HG02870 (cell line): ENCODE measurements at regions not wholly inside any gene's neighbourhood (a gene's known extent, or its start where the extent isn't known, plus 50 kb on each side); places are given as distances from the start of the nearest gene placed in this dataset.

Source experiments
- ATAC-seq: cut with Tn5 transposase; IDR thresholded peaks from one replicate; pipeline ENCODE4 v1.9.1; 2021; ENCODE audit warnings: mild to moderate bottlenecking, moderate library complexity; ENCODE audit not compliant: unreplicated experiment

DNA sequence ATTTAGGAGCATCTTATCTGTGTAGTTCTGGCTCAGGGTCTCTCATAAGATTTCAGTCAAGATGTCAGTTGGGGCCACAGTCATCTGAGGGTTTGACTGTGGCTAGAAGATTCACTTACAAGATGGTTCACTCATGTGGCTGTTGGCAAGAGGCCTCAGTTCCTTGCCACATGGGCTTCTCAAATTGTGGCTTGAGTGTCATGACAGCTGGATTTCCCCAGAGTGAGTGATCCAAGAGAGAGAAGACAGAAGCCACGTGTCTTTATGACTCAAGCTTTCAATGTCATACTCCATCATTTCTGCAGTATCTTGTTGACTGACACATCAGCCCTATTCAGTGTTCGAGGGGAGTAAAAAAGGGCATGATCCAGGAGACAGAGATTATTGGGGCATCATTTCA, 131.3 kb upstream of the AP1S2 start:
- ATAC-seq = no peak

DNA sequence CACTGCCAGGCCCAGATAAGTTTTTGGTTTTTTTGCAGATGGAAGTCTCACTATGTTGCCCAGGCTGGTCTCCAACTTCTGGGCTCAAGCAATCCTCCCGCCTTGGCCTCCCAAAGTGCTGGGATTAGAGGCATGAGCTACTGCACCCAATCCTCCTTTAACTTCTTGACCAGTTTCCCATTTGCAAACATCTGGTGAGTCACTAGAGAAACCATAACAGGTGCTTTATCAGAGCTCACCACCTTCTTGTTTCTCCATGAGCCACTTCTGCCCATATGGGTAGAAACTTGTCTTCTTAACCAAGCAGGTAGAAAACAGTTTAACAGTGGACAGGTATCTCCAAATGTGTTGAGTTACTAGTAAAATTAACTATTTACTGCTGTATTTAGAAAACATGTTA, 128.4 kb upstream of the AP1S2 start:
- no peak for ATAC-seq

DNA sequence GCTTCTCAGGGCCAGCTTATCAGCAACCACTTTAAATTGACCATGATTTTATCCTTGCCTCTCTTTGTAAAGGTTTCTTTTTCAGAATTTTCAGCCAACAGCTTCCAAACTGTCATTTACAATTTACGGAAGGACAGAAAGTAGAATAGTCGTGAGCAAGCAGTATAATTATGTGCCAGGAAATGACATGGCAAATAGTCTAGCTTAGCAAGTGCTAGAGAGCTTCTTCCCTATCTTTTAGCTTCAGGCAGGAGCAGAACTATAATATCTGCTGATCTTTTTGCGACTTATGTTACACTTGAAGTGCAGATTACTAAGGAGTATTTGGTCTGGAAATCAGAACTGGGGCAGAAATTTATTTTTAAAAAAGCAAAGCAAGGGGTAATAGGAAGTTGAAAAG, 123.0 kb upstream of the AP1S2 start:
- no peak for ATAC-seq

DNA sequence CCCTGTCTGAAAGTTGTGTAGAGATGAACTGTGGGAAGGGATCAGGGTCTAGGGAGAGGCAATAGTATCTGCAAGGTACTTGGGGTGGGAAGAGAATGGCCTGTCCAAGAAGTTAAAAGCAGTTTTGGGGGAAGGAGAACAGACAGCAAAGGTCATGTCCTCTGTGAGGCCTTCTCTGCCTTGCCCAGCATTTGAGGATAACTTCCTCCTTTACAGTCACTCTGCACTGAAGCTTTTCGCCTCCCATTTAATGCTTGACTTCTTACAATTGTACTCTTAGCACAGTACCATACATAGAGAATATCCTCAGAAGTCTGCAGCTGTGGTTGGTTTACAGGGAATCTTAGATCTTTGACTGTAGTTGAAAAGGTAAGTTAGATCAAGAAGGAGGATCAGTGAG, 121.8 kb upstream of the AP1S2 start:
- no peak for ATAC-seq

DNA sequence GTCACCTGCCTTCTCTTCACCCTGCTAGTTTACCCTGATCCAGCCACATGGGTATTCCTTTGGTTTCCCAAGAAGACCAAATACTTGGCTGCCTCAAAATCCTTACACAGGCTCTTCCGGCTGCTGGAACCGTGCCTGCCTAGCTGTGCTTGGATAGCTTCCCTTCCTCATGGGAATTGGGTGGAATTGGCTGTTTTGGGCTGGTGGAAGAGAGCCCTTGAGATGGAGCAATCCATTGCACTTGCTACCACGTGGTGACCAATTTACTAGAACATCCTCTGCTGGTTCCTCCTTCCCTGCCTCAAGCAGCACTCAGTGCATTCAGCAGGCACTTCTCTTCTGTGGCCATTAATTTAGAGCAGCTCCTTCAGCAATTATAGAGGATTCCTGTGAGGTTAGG, 119.3 kb upstream of the AP1S2 start:
- ATAC-seq = no peak

DNA sequence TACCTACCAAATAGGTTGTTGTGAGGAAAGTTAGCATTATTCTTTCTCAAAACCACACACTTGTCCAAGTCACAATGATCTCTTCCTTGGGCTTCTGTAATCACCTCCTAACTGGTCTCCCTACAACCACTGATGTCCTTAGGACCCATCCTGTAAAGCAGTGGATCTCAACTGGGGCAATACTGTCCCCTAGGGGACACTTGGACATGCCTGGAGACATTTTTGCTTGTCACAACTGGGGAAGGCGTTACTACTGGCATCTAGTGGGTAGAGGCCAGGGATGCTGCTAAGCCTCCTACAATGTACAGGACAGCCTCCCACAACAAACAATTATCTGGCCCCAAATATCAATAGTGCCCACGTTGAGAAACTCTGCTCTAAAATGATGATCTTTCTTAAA, 118.7 kb upstream of the AP1S2 start:
- ATAC-seq = no peak

DNA sequence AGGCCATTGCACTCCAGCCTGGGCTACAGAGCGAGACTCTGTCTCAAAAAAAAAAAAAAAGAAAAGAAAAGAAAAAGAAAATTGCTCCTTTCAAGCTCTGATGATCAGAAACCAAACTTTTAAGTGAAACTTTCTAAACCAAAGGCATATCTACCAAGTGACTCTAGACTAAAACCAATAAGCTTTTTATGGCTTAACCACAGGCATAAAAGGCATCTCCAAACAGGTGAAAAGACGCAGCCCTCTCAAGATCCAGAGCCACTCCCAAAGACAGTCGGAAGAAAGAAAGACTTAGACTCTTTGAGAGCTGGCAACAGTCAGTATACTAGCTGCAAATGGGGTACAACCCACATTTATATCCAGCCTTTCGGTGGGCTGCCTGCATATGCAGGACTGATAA, 117.1 kb upstream of the AP1S2 start:
- ATAC-seq = no peak

DNA sequence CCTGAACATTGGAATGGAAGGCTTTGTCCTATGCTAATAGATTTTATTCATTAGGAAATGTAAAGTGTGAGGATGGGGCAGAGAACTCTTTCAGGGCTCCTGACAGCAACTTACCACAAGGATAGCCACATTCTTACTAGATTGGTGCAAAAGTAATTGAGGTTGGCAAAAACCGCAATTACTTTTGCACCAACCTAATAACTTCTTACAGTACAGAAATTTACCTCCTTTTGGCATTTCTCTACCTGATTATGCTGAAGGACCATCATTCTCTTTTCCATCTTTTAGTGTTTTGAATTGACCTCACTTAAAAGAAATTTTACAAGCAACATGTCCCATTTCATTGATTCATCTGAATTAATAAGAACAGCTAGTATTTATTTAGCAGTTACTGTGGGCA, 109.2 kb upstream of the AP1S2 start:
- ATAC-seq = no peak

DNA sequence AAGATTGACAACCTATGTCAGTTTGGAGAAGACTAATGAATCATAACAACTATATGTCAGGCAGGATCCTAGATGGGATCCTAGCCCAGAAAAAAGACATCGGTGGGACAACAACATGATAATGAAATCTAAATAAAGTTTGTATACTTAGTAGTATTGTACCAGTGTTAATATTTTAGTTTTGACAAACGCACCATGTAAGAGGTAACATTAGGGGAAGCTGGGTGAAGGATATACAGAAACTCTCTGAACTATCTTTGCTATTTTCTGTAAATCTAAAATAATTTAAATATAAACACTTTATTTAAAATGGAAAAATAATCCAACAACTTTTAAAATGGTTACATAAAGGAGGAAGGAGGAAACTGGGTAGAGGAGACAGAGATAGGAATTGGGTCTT, 105.6 kb upstream of the AP1S2 start:
- ATAC-seq = no peak

DNA sequence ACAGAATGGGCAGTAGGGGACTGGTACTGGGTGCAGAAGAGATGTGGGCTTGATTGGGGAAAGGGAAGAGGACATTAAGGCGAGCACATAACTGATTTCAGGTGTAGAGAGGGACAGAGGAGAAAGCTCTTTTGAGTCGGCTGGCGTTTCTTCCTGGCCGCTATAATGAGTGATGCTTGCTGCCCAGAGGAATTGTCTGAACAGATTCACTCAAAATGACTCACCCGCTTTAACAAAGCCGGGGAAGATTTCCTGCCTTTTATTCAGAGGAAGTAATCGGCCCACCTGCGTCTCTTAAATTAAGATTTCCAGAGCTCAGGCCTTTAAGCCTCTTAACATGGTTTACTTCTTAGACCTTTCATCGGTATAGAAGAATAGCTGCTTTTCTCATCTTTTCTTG, 102.1 kb upstream of the AP1S2 start:
- no peak for ATAC-seq

DNA sequence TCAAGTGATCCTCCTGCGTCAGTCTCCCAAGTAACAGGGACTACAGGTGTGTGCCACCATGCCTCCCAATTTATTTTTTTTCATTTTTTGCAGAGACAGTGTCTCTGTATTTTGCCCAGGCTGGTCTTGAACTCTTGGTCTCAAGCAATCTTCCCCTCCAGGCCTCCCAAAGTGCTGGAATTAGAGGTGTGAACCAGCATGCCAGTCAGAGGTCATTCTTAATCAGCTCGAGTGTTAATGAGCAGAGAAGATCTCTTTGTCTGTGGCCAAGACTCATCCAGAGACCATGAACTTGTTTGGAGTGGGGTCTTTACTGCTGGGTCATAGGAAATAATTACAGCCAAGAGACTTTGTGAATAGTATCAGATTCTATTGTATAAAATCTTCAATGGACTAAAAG, 99.2 kb upstream of the AP1S2 start:
- ATAC-seq = no peak

DNA sequence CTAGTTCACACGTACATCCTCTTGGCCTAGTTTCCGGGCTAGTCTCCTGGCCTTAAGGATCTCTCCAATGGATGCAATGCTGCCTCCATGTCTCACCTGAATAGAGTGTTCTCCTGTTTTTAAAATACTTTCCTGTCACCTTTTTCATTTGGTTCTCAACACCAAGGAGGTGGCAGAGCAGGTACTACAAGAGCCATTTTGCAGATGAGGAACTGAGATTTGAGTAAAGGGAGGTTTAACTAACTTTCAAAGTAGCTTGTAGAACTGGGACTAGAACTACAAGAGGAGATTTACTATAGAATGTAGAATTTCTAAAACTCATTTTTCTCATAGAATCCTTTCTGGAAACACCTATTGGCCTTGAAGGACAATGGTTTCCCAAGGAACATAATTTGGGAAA, 97.6 kb upstream of the AP1S2 start:
- ATAC-seq = no peak

DNA sequence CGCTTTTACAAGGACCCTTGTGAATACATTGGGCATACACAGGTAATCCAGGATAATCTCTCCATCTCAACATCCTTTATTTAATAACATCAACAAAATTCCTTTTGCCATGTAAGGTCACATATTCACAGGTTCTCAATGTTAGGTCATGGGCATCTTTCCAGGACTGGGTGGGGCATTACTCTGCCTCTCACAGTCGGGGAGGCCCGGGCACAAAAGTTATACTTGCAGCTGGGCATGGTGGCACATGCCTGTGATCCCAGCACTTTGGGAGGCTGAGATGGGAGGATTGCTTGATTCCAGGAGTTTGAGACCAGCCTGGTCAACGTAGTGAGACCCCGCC, 93.7 kb upstream of the AP1S2 start:
- ATAC-seq = no peak

DNA sequence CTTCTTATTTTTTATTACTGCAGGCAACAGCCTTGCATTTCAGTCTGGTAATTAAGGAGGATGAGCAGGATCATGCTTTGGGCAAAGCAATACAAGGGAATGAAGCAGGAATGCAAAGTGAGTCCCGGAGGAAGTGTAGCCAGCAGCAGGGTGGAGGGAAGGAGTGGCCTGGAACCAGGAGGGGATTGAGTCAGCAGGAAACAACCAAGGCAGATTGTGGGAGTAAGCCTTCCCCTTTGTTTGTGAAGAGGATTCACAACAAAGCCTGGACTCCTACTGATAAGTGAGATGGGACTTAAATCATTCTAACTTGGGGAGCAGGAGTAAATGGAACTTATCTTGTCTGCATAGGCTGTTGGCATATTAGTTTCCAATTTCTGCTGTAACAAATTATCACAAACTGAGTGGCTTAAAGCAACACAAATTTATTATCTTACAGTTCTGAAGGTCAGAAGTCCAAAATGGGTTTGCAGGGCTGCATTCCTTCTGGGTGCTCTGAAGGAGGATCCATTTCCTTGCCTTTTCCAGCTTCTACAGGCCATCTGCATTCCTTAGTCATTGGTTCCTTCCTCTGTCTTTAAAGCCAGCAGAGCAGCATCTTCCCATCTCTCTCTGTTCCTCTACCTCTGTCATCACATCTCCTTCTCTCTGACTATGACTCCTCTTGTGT, 93.2 kb upstream of the AP1S2 start:
- ATAC-seq = no peak

DNA sequence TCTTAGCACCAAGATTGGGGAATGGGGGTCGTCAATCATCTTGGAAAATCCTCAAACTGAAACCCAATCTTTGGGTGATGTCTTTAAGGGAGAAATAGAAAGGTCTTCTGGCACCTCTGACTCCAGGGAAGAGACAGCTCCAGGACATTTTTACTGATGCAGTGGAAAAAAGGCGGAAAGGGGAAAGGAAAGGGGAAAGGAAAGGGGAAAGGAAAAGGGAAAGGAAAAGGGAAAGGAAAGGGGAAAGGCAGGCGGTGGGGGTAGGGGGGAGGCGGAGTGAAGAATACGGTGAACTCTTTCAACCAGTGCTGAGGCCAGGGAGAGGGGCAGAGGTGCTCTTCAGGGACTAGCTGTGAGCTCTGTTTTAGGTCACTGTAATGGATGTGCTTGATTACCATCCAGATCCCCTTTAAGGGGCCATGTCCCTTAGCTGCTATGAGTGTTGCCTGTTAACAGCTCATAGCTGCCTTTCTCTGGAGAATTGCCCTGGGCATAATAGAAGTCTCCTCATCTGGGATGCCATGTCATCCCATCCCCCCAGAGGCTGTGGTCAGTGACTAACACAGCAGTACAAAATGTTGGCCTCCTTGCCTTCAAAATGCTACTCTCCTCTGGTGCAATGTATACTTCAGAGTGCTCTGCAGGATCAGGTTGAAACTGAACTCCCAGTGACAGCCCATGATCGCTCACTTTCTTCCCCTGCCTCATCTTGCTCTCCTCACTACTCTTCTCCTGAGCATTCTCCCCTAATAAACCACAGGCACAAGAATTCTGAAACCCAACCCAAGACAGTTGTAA, 92.4 kb upstream of the AP1S2 start:
- no peak for ATAC-seq

DNA sequence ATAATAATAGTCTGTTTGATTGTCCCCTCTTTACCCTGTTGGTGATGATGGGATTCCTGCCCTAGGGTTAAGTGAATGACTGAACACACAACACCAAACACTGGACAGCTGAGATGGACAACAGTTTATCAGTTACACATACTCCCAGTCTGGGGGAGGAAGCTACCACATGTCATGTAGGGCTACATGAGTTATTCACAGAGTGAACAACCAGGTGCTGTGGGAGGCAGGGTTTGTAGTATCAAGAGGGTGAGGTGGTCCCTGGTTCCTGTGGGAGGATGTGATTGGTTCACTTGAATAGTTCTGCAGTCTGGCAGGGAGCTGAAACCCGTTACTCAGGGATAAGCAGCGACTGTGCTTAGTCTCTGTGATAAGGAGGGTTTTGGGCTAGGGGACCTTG, 88.8 kb upstream of the AP1S2 start:
- ATAC-seq = no peak

DNA sequence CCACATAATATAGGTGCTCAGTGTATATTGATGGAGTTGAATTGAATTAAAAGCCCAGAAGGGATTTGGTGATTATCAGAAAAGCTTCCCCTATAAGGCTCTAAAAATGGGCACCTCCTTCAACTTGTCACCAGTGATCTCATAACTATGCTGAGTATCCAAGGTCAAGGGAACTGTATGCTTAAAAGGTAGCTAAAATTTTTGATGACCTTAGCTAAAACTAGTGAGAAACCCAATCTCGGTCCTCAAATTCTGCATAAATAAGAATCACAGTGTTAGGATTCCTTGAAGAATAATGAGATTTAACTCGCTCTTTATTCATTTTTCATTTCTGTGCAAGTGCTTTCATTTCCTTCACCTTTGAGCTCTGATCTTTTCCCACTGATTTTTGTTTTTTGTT, 87.7 kb upstream of the AP1S2 start:
- no peak for ATAC-seq

DNA sequence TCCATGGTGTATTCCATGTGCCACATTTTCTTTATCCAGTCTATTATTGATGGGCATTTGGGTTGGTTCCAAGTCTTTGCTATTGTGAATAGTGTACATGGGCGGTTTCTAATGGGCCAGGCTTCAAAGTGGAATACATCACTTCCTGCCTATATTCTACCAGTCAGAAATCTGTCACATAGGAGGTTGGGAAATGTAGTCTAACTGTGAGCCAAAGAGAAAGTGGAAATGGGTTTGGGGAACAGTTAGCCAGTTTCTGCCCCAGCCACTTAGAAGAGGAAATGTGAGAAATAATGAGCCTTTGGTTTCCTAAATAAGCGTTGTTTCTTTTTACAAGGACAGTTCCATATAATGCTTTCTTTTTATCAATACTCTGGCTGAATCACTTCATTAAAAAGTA, 85.1 kb upstream of the AP1S2 start:
- no peak for ATAC-seq

DNA sequence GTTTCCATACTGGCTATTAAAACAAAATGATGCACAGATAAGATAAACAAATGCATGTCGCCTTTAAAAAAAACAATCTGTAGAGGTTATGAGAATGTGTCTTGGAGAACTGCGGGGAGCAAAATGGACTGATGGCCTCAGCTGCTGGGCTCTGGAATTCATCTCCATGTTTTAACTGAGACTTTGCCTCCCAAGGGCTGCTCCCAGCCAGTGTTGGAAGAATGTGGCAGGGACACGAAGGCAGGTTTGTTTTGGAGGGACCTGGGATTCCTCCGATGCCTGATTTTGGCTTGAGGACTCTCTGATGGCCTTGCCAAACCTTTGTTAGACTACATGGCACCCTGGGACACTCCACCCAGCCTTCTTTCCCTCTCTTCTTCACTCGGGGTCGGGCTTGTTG, 83.5 kb upstream of the AP1S2 start:
- ATAC-seq = no peak

DNA sequence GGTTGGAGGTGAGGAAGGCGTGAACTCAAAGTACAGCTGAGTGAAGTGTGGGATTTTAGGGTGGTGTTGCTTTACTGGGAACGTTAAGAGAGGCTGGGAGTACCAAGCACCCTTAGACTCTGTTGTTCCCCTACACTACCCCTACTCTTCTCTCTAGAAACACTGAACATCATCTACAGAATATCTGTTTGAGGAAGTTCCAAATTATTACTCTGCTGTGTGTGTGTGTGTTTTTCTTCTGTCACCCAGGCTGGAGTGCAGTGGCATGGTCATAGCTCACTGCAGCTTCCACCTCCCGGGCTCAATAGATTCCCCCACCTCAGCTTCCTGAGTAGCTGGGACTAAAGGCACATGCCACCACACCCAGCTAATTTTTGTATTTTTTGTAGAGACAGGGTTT, 76.7 kb upstream of the AP1S2 start:
- ATAC-seq = no peak

DNA sequence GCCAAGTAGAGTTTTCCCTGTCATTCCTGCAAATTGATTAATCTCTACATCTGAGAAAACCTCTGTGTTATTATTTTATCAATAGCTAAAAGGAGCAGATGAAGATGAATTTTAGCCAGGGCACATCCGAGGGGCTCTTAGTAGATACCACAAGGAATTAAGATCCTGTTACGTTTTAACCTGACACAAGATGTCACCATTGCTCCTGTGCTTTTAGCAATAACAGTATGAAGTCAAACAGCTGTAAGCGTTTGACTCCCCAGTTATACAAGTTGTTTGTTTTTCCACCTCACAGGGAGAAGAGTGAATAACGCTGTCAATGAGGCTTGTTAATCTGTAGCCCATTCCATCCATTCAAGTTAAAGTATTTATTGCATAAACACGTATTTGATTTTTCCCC, 76.0 kb upstream of the AP1S2 start:
- ATAC-seq = no peak

DNA sequence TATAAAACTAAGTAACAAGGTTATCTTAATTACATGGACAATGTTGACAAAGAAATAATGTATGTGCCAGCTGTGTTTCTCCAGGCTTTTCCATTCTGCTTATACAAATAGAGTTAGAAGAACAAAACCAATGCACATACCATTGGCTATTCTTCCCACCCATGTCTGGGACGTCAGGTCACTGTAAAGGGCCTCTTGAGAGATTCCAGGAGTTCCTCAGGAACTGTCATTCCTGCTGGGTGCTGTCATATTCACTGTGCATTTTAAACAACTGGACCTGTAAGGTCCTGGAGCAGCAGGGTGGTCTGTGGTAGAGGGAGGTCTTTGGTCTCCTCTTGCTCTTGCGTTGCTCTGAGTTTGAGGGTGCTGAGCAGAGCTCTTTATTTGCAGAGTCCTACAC, 74.6 kb upstream of the AP1S2 start:
- ATAC-seq = no peak

DNA sequence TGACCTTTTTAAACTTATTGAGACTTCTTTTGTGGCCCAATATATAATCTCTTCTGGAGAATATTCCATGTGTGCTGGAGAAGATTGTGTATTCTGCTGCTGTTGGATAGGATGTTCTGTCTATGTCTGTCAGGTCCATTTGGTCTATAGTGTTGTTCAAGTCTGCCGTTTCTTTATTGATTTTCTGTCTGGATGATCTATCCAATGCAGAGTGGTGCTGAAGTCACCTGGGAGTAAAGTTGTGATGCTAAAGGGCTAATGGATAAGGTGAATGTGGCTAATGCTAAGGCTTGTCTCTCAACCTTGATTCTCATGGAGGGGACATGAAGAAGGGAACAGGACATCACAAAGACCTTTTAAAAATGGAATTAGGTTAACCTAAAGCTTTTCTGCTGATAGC, 72.0 kb upstream of the AP1S2 start:
- no peak for ATAC-seq
